A673 (cell line): ENCODE measurements at regions not wholly inside any gene's neighbourhood (a gene's known extent, or its start where the extent isn't known, plus 50 kb on each side); places are given as distances from the start of the nearest gene placed in this dataset.

ENCODE experiments used
- EZH2 ChIP-seq: fragments of 200-600 bp; sonication (generic); IDR thresholded peaks from 2 replicates; pipeline ENCODE4 v1.6.1; 2017; ENCODE audit warnings: borderline replicate concordance, low read depth, mild to moderate bottlenecking, mixed read lengths, antibody characterized with exemption, low read length; ENCODE audit not compliant: poor library complexity, severe bottlenecking
- TF ChIP-seq, protein P1 (sequence below): fragments of 300-800, 200-600 bp; sonication (generic); conservative IDR thresholded peaks from 2 replicates; pipeline ENCODE4 v1.5.1; 2017; ENCODE audit warnings: low read depth, mild to moderate bottlenecking, antibody characterized with exemption, low read length, moderate library complexity, mixed read lengths

DNA sequence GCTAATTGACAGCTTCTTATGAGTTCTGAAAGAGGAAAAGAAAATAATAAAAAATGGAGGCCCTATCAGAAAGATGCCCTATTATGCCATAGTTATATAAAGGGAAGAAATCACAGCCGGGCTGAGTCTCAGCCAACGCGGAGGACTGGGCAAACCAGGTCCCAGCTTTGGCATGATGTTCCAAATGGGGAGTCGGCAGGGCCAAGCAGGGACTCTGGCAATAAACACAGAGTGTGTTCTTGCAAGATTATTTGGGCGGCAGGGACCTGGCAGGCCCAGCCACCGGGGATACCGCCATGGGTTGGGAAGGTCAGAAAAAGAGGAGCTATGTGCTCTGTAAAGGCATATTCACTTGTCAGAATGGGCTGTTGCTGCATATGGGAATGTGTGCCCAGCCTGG, 694.9 kb downstream of the BCL11A start:
- TF ChIP-seq EZH2: no peak
- TF ChIP-seq, protein P1, sequence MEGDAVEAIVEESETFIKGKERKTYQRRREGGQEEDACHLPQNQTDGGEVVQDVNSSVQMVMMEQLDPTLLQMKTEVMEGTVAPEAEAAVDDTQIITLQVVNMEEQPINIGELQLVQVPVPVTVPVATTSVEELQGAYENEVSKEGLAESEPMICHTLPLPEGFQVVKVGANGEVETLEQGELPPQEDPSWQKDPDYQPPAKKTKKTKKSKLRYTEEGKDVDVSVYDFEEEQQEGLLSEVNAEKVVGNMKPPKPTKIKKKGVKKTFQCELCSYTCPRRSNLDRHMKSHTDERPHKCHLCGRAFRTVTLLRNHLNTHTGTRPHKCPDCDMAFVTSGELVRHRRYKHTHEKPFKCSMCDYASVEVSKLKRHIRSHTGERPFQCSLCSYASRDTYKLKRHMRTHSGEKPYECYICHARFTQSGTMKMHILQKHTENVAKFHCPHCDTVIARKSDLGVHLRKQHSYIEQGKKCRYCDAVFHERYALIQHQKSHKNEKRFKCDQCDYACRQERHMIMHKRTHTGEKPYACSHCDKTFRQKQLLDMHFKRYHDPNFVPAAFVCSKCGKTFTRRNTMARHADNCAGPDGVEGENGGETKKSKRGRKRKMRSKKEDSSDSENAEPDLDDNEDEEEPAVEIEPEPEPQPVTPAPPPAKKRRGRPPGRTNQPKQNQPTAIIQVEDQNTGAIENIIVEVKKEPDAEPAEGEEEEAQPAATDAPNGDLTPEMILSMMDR: no peak
